GM19463 (cell line): ENCODE measurements at regions not wholly inside any gene's neighbourhood (a gene's known extent, or its start where the extent isn't known, plus 50 kb on each side); places are given as distances from the start of the nearest gene placed in this dataset.
"Not testable (repeated sequence)": the region's sequence is repeated elsewhere in the genome, so short reads cannot be mapped to it uniquely, and the experiment has no call there.

Experiments
- ATAC-seq: cut with Tn5 transposase; IDR thresholded peaks from one replicate; pipeline ENCODE4 v1.9.1; 2021; ENCODE audit warnings: mild to moderate bottlenecking, moderate library complexity; ENCODE audit not compliant: unreplicated experiment

DNA sequence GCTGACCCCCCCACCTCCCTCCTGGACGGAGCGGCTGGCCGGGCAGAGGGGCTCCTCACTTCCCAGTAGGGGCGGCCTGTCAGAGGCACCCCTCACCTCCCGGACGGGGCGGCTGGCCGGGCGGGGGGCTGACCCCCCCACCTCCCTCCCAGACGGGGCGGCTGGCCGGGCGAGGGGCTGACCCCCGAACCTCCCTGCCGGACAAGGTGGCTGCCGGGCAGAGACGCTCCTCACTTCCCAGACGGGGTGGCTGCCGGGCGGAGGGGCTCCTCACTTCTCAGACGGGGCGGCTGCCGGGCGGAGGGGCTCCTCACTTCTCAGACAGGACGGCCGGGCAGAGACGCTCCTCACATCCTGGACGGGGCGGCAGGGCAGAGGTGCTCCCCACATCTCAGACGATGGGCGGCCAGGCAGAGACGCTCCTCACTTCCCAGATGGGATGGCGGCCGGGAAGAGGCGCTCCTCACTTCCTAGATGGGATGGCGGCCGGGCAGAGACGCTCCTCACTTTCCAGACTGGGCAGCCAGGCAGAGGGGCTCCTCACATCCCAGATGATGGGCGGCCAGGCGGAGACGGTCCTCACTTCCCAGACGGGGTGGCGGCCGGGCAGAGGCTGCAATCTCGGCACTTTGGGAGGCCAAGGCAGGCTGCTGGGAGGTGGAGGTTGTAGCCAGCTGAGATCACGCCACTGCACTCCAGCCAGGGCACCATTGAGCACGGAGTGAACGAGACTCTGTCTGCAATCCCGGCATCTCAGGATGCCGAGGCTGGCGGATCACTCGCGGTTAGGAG, 66.2 kb upstream of the PAPPA2 start:
- ATAC-seq, result not testable (repeated sequence)

DNA sequence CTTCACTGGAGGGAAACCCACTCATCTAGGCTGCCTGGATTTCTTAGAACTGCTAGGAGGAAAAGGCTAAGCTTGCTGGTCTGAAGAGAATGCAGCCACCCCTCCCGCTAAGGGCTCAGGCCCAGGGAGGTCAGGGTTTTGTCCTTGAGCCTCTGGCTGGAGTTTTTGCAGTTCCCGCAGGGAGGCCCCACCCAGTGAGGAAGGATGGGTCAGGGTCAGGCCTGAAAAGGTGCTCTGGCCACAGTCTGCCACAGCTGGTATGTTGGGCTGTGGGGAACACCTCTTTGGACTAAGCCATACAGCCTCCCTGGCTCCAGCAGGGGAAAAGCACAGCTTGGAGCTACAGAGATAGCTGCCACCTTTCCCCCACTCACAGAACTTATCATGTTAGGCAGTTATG, 71.4 kb upstream of the PAPPA2 start:
- ATAC-seq, result no peak

DNA sequence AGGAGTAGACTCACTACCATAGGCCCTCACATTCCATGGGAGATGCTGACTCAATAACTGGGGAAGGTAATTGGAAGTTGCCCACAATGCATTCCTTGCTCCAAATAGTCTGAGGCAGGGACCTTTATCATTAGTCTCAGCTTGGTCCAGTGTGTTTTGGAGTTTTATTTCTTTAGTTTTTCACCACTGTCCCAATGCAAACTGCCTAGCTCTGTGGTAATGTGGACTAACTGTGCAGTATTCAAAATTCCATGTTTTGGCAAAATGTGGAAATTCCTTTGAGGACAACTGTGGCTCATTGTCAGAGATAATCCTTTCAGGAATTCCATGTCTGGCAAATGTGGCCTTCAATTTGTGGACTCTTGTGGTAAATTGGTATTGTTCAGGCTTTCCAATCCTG, 78.1 kb upstream of the PAPPA2 start:
- no peak for ATAC-seq

DNA sequence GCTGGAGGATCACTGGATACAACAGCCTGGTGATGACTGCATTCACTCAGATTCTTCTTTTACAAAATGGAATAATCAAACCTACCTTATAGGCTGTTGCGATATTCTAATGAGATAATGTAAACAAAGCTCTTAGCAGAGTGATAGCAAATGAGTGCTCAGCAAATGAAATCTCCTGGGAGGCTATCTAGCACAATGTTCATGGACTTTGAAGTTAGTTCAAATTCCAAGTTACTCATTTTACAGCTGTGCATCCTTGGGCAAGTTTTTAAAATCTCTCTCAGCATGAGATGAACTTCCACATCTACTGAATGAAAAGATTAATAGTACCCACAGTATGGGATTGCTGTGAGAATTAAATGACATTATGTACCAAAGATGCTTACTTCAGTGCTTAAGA, 80.8 kb upstream of the PAPPA2 start:
- ATAC-seq, result no peak

DNA sequence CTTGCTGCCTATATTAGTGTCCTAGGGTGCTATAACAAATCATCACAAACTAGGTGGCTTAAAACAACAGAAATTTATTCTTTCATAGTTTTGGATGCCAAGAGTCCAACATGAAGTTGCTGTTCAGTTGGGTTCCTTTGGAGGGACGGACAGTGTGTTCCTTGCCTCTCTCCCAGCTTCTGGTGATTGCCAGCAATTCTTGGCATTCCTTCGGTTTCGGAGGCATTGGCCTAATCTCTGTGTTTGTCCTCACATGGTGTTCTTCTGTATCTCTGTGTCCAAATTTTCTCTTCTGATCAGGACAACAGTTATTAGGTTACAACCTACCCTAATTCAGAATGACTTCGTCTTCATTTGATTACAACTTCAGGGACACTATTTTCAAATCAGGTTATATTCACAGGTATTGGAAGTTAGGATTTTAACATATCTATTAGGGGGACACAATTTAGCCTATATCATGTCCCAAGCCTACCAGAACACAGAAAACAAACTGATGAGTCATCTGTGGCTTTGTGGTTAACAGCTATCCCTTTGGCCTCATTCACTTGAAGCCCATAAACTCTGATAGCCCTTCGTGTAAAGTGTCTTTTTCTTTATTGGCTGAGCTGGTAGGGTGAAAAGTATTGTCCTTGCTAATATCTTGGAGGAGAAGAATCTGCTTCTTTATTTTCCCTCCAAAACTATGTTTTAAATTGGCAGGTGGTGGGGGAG, 83.2 kb upstream of the PAPPA2 start:
- ATAC-seq, result no peak

DNA sequence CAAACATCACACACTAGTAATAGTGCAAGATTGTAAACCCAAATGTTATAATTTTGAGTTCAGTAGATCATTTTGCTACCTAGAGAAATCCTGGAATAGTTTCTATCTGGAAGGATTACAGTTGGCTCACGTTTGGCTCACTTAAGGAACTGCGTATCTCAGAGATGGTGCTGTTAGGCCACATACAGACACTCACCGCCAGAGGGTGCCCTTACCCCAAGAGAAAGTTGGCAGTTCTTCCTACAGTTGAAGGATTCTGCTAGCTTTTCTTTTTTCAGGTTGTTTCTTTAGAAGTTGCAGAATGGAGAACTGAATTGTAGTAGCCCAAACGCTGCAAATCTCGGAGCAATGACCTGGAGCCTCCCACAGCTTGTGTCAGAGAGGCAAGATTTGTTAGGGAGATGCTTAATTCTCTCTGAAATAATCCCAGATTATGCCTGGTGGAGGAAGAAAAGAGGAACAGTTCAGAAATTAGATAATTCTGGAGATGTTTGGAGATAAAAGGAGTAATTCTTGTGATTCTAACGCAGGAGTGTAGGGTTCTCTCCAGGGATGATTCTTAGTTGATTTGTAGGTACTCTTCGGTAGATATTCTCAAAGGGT, 87.9 kb upstream of the PAPPA2 start:
- peak; percentile 90 for ATAC-seq

DNA sequence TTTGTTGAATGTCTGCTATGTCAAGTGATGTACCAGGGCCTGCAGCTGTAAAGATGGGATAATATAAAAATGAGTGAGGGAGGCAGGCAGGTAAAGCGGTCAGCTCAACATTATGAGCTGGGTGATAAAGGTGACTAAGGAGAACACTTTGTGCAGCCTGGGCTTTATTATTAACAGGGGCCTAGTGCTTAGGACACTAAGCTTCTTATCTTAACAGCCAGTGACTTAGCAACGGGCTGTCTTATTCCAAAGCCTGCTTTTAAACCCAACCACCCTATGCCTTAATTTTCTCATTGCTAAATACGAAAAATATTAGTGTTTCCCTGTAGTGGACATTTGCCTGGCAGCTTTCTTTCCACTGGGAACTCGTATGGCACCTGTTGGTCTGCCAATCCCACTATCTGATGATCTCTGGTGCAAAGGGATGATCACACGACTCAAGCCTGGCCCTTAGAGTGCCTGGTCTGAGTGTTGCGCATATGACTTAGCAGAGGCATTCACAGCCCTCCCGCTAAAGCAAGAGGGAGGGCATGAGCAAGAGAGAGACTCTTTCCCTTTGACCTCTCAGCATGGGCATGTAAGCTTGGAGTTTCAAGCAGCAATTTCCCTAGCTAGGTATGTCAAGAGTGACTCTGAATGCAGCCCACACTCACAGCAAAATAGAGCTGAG, 98.6 kb upstream of the PAPPA2 start:
- ATAC-seq, result no peak

DNA sequence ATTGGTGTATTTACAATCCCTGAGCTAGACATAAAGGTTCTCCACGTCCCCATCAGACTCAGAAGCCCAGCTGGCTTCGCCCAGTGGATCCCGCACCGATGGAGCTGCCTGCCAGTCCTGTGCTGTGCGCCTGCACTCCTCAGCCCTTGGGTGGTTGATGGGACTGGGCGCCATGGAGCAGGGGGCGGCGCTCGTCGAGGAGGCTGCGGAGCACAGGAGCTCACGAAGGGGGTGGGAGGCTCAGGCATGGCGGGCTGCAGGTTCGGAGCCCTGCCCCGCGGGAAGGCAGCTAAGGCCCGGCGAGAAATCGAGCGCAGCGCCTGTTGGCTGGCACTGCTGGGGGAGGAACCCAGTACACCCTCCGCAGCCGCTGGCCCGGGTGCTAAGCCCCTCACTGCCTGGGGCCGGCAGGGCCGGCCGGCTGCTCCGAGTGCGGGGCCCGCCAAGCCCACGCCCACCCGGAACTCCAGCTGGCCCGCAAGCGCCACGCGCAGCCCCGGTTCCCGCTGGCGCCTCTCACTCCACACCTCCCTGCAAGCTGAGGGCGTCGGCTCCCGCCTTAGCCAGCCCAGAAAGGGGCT, 113.8 kb upstream of the PAPPA2 start:
- ATAC-seq, result not testable (repeated sequence)

DNA sequence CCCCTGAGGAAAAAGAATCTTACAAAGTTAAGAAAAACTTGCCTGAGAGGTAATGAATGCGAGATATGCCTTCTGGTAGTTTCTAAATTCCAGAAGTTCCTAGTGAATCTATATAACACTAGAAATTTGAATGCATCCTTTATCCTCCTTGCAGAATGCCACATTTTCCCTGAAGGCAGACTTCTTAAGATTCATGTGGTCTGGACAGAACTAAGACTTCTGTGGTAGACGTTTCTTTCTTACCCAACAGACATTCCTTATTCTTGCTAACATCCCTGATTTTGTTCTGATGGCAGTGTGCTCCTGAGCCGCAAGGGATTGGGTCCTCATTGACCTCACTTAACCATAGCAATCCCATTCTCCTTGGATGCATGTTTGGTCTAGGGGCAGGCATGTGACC, 121.3 kb upstream of the PAPPA2 start:
- no peak for ATAC-seq

DNA sequence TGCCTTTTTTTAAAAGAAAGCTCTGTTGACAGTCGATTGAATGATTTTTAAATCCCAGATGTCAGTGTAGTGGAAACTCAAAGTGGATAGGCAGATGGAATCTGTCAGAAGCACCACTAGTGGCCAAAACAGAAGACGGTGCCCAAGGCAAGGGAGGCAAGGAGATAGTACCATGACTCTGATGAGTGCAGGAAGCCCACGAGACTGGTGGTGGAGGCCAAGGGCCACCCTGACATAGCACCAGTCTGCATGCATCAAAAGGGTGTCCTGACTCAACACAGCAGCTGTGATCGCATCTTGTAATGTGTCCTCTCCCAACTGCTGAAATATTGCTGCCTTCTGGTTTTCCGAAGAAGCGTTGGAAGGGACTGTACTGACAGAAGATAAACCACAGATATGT, 124.1 kb upstream of the PAPPA2 start:
- no peak for ATAC-seq

DNA sequence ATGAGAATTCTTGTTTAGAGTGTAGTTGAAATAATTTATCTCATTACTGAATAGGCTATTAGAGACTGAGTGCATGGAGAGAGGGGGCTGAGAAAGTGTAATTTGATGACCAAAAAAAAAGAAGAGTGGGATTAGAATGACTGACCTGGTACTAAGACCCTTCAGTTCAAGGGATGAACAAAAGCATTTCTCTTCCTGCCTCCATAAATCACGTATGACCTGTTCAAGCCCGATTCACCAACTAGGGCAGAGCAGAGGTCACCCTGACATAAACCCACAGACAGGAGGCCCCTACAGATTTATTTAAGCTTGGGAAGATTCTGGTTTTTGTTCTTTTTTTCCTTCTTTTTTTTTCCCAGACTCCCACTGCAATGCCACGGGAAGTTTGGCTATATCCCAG, 123.7 kb upstream of the COP1 start:
- ATAC-seq, result no peak

DNA sequence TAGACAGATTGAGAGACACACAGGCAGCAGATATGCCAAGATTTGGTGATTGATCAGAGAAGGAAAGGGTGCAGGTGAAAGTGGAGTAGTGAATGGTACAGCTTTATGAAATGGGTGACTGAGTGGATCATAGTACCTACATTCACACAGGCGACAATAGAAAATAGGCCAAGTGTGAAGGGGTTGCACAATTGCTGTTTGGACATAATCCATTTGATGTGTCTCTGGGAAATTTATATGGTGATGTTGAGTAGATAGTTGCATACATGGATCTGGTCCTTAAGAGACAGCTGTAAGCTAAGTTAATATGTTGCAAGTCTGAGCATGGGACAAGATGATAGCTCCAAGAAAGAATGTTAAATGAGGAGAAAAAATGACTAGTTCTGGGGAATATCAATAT, 118.6 kb upstream of the COP1 start:
- no peak for ATAC-seq

DNA sequence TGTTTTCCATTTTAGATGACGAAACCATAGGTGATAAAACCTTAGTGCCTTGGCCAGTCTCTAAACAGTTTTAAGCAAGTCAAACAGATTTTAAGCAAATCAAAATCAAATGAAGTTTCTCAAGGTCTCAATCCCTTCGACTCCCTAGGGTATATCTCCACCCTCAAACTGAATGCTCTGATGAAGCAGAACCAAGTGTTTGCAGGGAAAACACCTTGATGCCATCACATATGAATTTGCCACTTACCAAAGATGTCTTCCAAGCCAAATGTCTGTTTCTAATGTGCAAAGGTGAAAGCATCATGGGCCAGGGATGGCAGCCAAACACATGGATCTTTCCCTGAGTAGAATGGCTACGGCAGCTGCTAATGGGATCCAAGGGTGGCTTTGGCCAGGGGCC, 116.4 kb upstream of the COP1 start:
- ATAC-seq, result no peak

DNA sequence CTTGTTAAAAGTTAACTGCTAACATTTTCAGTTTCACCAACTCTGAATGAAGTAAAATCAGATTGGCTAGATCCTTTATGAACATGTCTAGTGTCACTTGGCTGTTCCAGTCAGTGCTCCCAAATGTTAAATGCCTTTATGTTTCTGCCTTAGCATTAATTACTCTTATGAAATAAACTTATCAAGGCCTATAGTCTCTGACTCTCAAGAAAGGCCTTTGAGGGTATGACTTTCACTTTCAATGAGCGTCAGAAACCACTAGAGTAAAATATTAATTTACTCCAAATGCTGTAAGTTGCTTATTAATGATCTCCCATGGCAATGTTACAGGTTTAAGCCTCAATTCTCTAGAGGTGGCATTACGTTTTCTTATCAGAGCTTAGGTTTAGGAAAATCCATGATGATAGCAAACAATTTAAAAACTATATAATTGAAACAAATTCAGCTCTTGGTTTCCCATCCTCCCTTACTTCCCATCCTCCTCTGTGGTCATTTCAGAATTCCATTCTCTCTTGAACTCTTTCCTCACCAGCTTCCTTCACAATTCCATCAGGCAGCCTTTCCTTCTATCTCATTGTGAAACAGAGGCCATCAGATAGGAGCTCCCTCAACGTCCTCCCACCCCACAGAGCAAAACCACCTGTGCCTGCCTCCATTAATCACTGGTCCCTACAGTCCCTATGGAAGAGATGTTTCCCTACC, 108.6 kb upstream of the COP1 start:
- peak; percentile 87 for ATAC-seq

DNA sequence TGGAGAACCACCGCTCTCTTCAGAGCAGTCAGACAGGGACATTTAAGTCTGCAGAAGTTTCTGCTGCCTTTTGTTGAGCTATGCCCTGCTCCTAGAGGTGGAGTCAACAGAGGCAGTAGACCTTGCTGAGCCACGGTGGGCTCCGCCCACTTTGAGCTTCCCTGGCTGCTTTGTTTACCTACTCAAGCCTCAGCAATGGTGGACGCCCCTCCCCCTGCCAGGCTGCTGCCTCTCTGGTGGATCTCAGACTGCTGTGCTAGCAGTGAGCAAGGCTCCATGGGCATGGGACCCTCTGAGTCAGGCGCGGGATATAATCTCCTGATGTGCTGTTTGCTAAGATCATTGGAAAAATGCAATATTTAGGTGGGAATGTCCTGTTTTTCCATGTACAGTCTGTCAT, 89.5 kb upstream of the COP1 start:
- not testable (repeated sequence) for ATAC-seq

DNA sequence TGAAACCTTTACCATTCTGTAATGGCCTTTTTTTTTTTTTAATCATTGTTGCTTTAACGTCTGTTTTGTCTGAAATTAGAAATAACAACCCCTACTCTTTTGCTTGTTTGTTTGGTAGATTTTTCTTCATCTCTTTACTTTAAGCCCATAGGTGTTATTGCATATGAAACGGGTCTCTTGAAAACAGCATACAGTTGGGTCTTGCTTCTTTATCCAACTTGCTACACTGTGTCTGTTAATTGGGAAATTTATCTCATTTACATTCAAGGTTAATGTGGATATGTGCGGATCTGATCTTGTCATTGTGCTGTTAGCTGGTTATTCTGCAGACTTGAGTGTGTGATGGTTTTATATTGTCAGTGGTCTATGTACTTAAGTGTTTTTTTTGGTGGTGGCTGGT, 78.9 kb upstream of the COP1 start:
- ATAC-seq, result no peak

DNA sequence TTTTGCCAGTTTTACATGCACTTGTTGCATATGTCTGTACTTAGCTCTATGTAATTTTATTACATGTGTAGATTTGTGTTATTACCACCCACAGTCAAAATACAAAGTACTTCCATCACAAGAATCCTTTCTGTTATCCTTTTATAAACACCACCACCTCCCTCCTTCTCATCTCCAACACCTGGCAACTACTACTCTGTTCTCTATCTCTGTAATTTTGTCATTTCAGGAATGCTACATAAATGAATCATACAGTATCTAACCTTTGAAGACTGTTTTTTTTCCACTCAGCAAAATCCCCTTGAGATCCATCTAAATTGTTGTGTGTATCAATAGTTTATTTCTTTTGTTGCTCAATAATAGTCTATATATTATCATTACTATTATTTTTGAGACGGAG, 64.5 kb upstream of the COP1 start:
- no peak for ATAC-seq
